ENCODE measurements at regions not wholly inside any gene's neighbourhood (a gene's known extent, or its start where the extent isn't known, plus 50 kb on each side); places are given as distances from the start of the nearest gene placed in this dataset.
A peak's percentile ranks its signal among the peaks of the same experiment; 100 is the strongest.

- TF ChIP-seq CTCF (IDR thresholded peaks at IDR 0.05) = peak in 3 of 4 experiments; percentile 16 to 65 (median 30)
- TF ChIP-seq POLR2AphosphoS5 (IDR thresholded peaks at IDR 0.05) = no peak
- no peak for TF ChIP-seq POLR2A (IDR thresholded peaks at IDR 0.05)
- no peak for TF ChIP-seq EP300 (IDR thresholded peaks at IDR 0.05)
- no peak overlapping the region for H3K27ac ChIP-seq
- H3K4me3 ChIP-seq = no peak overlapping the region
- no peaks in the 10 kb centered on the region for H3K4me1 ChIP-seq
- no peaks in the 10 kb centered on the region for H3K9me3 ChIP-seq
- WGBS, 2 donors (ENCODE audit: low coverage in 1 of 2) = 40 to 64% methylated on average over 4 to 10 of the region's 10 CpGs
- no peak for ATAC-seq
- H3K27me3 ChIP-seq = no peaks in the 10 kb centered on the region
- no peaks in the 10 kb centered on the region for H3K36me3 ChIP-seq
Measured at GRCh38 chr7:10889266-10889898, 84.3 kb upstream of the PHF14 start.

- 52 to 54% methylated on average over 9 of the region's 9 CpGs for whole genome bisulfite sequencing, 2 donors (ENCODE audit: low coverage in 1 of 2)
- no peak for TF ChIP-seq POLR2AphosphoS5 (IDR thresholded peaks at IDR 0.05)
- no peak for TF ChIP-seq EP300 (IDR thresholded peaks at IDR 0.05)
- no peak for TF ChIP-seq POLR2A (IDR thresholded peaks at IDR 0.05)
- no peak for TF ChIP-seq CTCF (IDR thresholded peaks at IDR 0.05)
- no peak for ATAC-seq
- peaks cover 0 to 7% (median 0%) of the 10 kb centered on the region in 3 donors for H3K9me3 ChIP-seq
- no peaks in the 10 kb centered on the region for H3K36me3 ChIP-seq
- H3K4me1 ChIP-seq = no peaks in the 10 kb centered on the region
- no peaks in the 10 kb centered on the region for H3K27me3 ChIP-seq
- no peak overlapping the region for H3K27ac ChIP-seq
- H3K4me3 ChIP-seq = no peak overlapping the region
Measured at GRCh38 chr7:10908600-10908999, 65.1 kb upstream of the PHF14 start.

GRCh38 chr7:10910447-10910846 lies 63.2 kb upstream of the PHF14 start:
- H3K36me3 ChIP-seq = no peaks in the 10 kb centered on the region
- H3K4me1 ChIP-seq = no peaks in the 10 kb centered on the region
- H3K9me3 ChIP-seq = peaks cover 0 to 7% (median 0%) of the 10 kb centered on the region in 3 donors
- no peak overlapping the region for H3K4me3 ChIP-seq
- TF ChIP-seq POLR2A (IDR thresholded peaks at IDR 0.05) (no peak), EP300 (IDR thresholded peaks at IDR 0.05) (no peak), POLR2AphosphoS5 (IDR thresholded peaks at IDR 0.05) (no peak), CTCF (IDR thresholded peaks at IDR 0.05) (no peak)
- H3K27me3 ChIP-seq = no peaks in the 10 kb centered on the region
- no peak overlapping the region for H3K27ac ChIP-seq
- no peak for ATAC-seq
- WGBS, 2 donors (ENCODE audit: low coverage in 1 of 2) = 91 to 100% methylated on average over 1 to 2 of the region's 2 CpGs

- no peaks in the 10 kb centered on the region for H3K36me3 ChIP-seq
- ATAC-seq = no peak
- H3K27ac ChIP-seq = no peak overlapping the region
- H3K27me3 ChIP-seq = no peaks in the 10 kb centered on the region
- H3K9me3 ChIP-seq = peaks cover 0 to 7% (median 0%) of the 10 kb centered on the region in 3 donors
- no peaks in the 10 kb centered on the region for H3K4me1 ChIP-seq
- no peak for TF ChIP-seq CTCF (IDR thresholded peaks at IDR 0.05)
- no peak for TF ChIP-seq POLR2AphosphoS5 (IDR thresholded peaks at IDR 0.05)
- TF ChIP-seq POLR2A (IDR thresholded peaks at IDR 0.05) = no peak
- TF ChIP-seq EP300 (IDR thresholded peaks at IDR 0.05) = no peak
- H3K4me3 ChIP-seq = no peak overlapping the region
- 75% methylated on average over 1 of the region's 1 CpG; no CpG with 5 or more reads in 1 of the 2 donors for WGBS, 2 donors (ENCODE audit: low coverage in 1 of 2)
Measured at GRCh38 chr7:10912077-10912476, 61.6 kb upstream of the PHF14 start.

GRCh38 chr7:10913457-10913856 lies 60.2 kb upstream of the PHF14 start:
- TF ChIP-seq POLR2AphosphoS5 (IDR thresholded peaks at IDR 0.05) (no peak), POLR2A (IDR thresholded peaks at IDR 0.05) (no peak), CTCF (IDR thresholded peaks at IDR 0.05) (no peak), EP300 (IDR thresholded peaks at IDR 0.05) (no peak)
- H3K4me1 ChIP-seq = no peaks in the 10 kb centered on the region
- 61% methylated on average over 2 of the region's 2 CpGs; no CpG with 5 or more reads in 1 of the 2 donors for WGBS, 2 donors (ENCODE audit: low coverage in 1 of 2)
- no peak for ATAC-seq
- peaks cover 0 to 7% (median 0%) of the 10 kb centered on the region in 3 donors for H3K9me3 ChIP-seq
- H3K4me3 ChIP-seq = no peak overlapping the region
- H3K36me3 ChIP-seq = no peaks in the 10 kb centered on the region
- no peak overlapping the region for H3K27ac ChIP-seq
- H3K27me3 ChIP-seq = no peaks in the 10 kb centered on the region
